GM12878 (cell line): ENCODE measurements at regions not wholly inside any gene's neighbourhood (a gene's known extent, or its start where the extent isn't known, plus 50 kb on each side); places are given as distances from the start of the nearest gene placed in this dataset.

Experiments
- ATAC-seq: fragments of 200-7000 bp; cut with Tn5 transposase; 3 replicates; pipeline ENCODE4 v1.9.1; 2020; ENCODE audit warnings: mild to moderate bottlenecking, moderate library complexity
- BruUV-seq: library from RNA; stranded (reverse); fragments of 400-500 nt; replicated peaks from 2 replicates; lab custom pipeline; 2021; lab: Mats Ljungman, UMichigan
- CTCF ChIA-PET: fragments of 300-600 bp; sonication (Branson Sonifier 250); formaldehyde crosslinking; extraction: SDS; loops from one replicate; lab custom pipeline; 2021; ENCODE audit warnings: inconsistent platforms; lab: Yijun Ruan, JAX
- POLR2A ChIA-PET: fragments of 350-600 bp; formaldehyde crosslinking; extraction: SDS; loops from one replicate; lab custom pipeline; 2021; ENCODE audit warnings: inconsistent platforms; lab: Charles Lee
- RAD21 ChIA-PET: fragments of 300-600 bp; sonication (Branson Sonifier 250); formaldehyde crosslinking; loops from one replicate; lab custom pipeline; 2023; ENCODE audit warnings: antibody characterized with exemption; ENCODE audit not compliant: unreplicated experiment; lab: Charles Lee
- SMC1A ChIA-PET: fragments of 300-600 bp; sonication (Branson Sonifier 250); formaldehyde crosslinking; loops from one replicate; lab custom pipeline; 2023; ENCODE audit not compliant: unreplicated experiment, uncharacterized antibody; lab: Charles Lee
- DNase-seq: peaks from one replicate; pipeline ENCODE4 v3.0.0-alpha.2; 2011; ENCODE audit warnings: low read depth, low spot score
- FAIRE-seq: peaks from 3 replicates; lab custom pipeline; 2011; peaks lifted over from hg19 to GRCh38; lab: Jason Lieb, UNC
- H2AFZ ChIP-seq: 2 replicates; pipeline ENCODE4 v1.6.0; 2011; ENCODE audit warnings: low read depth, low read length, control low read depth; ENCODE audit not compliant: control insufficient read depth
- H3K27ac ChIP-seq: 2 replicates; pipeline ENCODE4 v1.5.1; 2011; ENCODE audit warnings: control low read depth; ENCODE audit not compliant: control insufficient read depth, insufficient read depth
- H3K27me3 ChIP-seq, 2 experiments: replicated peaks in 1 of 2; 2 replicates each; pipeline versions ENCODE4 v1.6.0 to v1.6.1; 2011; ENCODE audit warnings: low read length in 1 of 2; ENCODE audit not compliant: control insufficient read depth in 2 of 2, insufficient read depth in 2 of 2
- H3K36me3 ChIP-seq, 2 experiments: 2 replicates each; pipeline ENCODE4 v1.5.1; 2011; ENCODE audit warnings: low read length in 1 of 2; ENCODE audit not compliant: control insufficient read depth in 2 of 2, insufficient read depth in 2 of 2
- H3K4me1 ChIP-seq: 2 replicates; pipeline ENCODE4 v1.6.1; 2011; ENCODE audit warnings: mild to moderate bottlenecking, low read length, moderate library complexity, mixed read lengths; ENCODE audit not compliant: control insufficient read depth, insufficient read depth
- H3K4me2 ChIP-seq: 2 replicates; pipeline ENCODE4 v1.6.0; 2011; ENCODE audit warnings: control low read depth; ENCODE audit not compliant: control insufficient read depth, insufficient read depth
- H3K4me3 ChIP-seq: fragments of 200-600 bp; sonication (generic); 2 replicates; pipeline ENCODE4 v1.5.1; 2016
- H3K79me2 ChIP-seq: 2 replicates; pipeline ENCODE4 v1.6.0; 2011; ENCODE audit warnings: low read length; ENCODE audit not compliant: control insufficient read depth, insufficient read depth
- H3K9ac ChIP-seq: 2 replicates; pipeline ENCODE4 v1.8.0; 2011; ENCODE audit warnings: low read length, control low read depth, mixed read lengths; ENCODE audit not compliant: control insufficient read depth, insufficient read depth
- H3K9me3 ChIP-seq: replicated peaks from 3 replicates; pipeline ENCODE4 v1.5.1; 2011; ENCODE audit warnings: mild to moderate bottlenecking, low read length; ENCODE audit not compliant: control insufficient read depth, insufficient read depth
- H4K20me1 ChIP-seq: 2 replicates; pipeline ENCODE4 v1.6.0; 2011; ENCODE audit not compliant: control insufficient read depth, insufficient read depth
- BCLAF1 ChIP-seq: fragments of 450-650 bp; IDR thresholded peaks from 2 replicates; pipeline ENCODE4 v1.6.1; 2017; ENCODE audit warnings: antibody characterized with exemption, mild to moderate bottlenecking, moderate library complexity
- PAX5 ChIP-seq: IDR thresholded peaks from 2 replicates; pipeline ENCODE4 v1.6.1; 2011; ENCODE audit warnings: low read depth, low read length, borderline replicate concordance
- POU2F2 ChIP-seq: IDR thresholded peaks from 3 replicates; pipeline ENCODE4 v1.6.1; 2011; ENCODE audit warnings: low read depth, mild to moderate bottlenecking, low read length, borderline replicate concordance
- RCOR1 ChIP-seq: conservative IDR thresholded peaks from 2 replicates; pipeline ENCODE4 v1.6.1; 2012; ENCODE audit warnings: low read depth, low read length, improper control_type of control experiment
- RUNX3 ChIP-seq: IDR thresholded peaks from 2 replicates; pipeline ENCODE4 v1.6.1; 2012; ENCODE audit warnings: low read length, inconsistent platforms
- SMAD5 ChIP-seq: IDR thresholded peaks from 2 replicates; pipeline ENCODE4 v1.6.1; 2016; ENCODE audit warnings: antibody characterized with exemption, low read depth
- STAT3 ChIP-seq: IDR thresholded peaks from 2 replicates; pipeline ENCODE4 v1.6.1; 2011; ENCODE audit warnings: low read depth, low read length, improper control_type of control experiment
- ZNF24 ChIP-seq: fragments of 450-650 bp; IDR thresholded peaks from 2 replicates; pipeline ENCODE4 v1.6.1; 2017; ENCODE audit warnings: antibody characterized with exemption, mild to moderate bottlenecking
- ZZZ3 ChIP-seq: IDR thresholded peaks from 2 replicates; pipeline ENCODE4 v1.6.1; 2011; ENCODE audit warnings: low read depth; ENCODE audit not compliant: control insufficient read depth, insufficient read length
- WGBS: methylation state at CpG from one replicate; pipeline ENCODE4 v1.1.6; 2016; ENCODE audit warnings: low lambda C conversion rate; ENCODE audit not compliant: insufficient replicate concordance, insufficient coverage; ENCODE audit errors: missing lambda C conversion rate; 5-methylcytosine and 5-hydroxymethylcytosine counted together
- in situ Hi-C: fragments of 300-500 bp; cut with MboI; formaldehyde crosslinking; loops from 9 replicates; pipeline ENCODE4 v1.14.3; 2018; ENCODE audit warnings: mixed read lengths
- intact Hi-C: fragments of 100-400 bp; cut with micrococcal nuclease; formaldehyde crosslinking; loops from one replicate; pipeline ENCODE4 v1.14.2; 2022; ENCODE audit not compliant: unreplicated experiment

GRCh38 chr22:27029584-27030130, 372.3 kb downstream of the MIAT start:
- Histone ChIP-seq H3K36me3 (no peaks in the 10 kb centered on the region), H3K4me2 (no peak overlapping the region), H3K9me3 (no peaks in the 10 kb centered on the region), H3K79me2 (no peaks in the 10 kb centered on the region), H4K20me1 (no peaks in the 10 kb centered on the region), H3K4me1 (no peaks in the 10 kb centered on the region), H2AFZ (no peak overlapping the region), H3K27me3 (no peaks in the 10 kb centered on the region), H3K27ac (no peak overlapping the region), H3K9ac (no peak overlapping the region), H3K4me3 (no peak overlapping the region)
- intact Hi-C loops (no loop called here), in situ Hi-C loops (no loop called here)
- ChIA-PET CTCF (no interaction called here), POLR2A (no interaction called here), SMC1A (no interaction called here), RAD21 (no interaction called here)
- no peak for ATAC-seq
- WGBS, result 7% methylated on average over 1 of the region's 1 CpG
- DNase-seq, result no peak
- no TSS peak for BruUV-seq
- TF ChIP-seq BCLAF1 (no peak), ZZZ3 (no peak), PAX5 (no peak), RUNX3 (no peak), SMAD5 (no peak), RCOR1 (no peak), STAT3 (no peak), ZNF24 (no peak), POU2F2 (no peak)
- FAIRE-seq, result no peak
